Stimulated activated CD4-positive, alpha-beta T cell treated with anti-CD3 and anti-CD28 coated beads, Interleukin-1b, Interleukin-23, amount 100 ng/mL, for 24 hours (primary cell): ENCODE measurements at regions not wholly inside any gene's neighbourhood (a gene's known extent, or its start where the extent isn't known, plus 50 kb on each side); places are given as distances from the start of the nearest gene placed in this dataset.
"Not testable (repeated sequence)": the region's sequence is repeated elsewhere in the genome, so short reads cannot be mapped to it uniquely, and the experiment has no call there.

ENCODE experiments used
- DNase-seq, 4 experiments: peaks; one replicate each; pipeline ENCODE4 v3.0.0-alpha.2; 2020; ENCODE audit warnings: low read depth in 4 of 4, low spot score in 1 of 4

DNA sequence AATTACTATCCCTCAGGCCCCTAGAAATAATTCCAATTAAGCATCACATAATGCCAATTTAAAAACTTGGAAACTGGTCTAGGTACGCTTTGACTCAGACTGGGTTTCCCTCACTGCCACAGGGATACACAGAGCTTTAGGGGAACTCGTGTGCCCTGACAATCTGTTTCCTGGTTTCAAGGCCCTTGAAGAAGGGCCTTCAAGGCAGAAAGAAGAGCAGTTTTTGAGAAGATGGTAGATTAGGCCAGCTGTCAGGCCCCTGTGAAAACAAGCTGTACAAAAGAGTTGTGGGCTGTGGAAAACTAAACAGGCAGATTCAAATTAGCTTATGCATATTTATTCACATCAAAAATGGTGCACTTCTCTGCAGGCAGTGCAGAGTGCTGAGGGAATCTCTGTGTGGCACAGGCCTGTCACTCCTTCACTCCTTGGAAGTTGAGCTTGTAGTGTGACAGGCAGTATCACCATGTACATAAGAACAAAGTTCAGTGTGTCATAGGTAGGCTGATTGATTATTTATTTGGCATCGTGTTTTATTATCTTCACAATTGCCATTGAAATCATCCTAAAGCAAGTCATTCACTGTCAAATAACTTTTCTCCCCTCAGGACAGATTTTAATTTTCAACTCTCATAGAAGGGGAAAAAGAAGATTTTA is 614.4 kb upstream of the GYPC start:
- no peak for DNase-seq

DNA sequence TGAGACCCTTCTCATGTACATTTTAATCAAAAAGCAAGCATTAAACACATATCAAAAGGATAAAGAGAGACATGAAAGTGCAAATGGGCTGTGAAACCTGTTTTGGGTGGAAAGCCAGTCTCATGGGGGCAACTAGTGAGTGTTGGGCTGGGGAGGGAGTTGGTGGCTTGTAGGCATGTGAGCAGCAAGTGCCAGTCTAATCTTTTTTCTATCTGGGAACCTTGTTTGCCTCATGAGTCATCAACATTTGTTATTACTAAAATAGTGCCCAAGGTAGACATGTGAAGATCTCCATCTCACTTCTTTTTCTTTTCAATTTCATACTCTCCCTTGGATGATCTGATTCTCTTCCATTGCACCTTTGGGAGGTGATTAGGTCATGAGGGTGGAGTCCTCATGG is 613.9 kb upstream of the GYPC start:
- DNase-seq, result no peak

DNA sequence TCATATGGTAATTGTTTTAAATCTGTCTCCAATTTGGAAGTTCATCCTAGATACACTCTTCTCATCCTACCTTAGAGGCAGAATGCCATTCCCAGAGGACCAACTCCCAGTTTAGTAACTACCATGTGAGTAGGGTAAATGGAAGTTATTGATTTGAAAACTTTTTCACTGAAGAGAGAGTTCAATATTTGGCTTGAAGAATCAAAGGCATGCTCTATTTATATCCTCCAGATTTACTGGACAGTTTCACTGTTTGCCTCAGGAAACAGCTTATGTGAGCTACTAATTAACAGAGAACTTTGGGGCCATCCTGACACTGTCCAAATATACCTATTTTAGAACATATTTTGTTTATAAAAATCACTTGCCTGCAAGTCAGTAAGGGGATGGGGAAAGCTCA is 607.2 kb upstream of the GYPC start:
- DNase-seq, result no peak

DNA sequence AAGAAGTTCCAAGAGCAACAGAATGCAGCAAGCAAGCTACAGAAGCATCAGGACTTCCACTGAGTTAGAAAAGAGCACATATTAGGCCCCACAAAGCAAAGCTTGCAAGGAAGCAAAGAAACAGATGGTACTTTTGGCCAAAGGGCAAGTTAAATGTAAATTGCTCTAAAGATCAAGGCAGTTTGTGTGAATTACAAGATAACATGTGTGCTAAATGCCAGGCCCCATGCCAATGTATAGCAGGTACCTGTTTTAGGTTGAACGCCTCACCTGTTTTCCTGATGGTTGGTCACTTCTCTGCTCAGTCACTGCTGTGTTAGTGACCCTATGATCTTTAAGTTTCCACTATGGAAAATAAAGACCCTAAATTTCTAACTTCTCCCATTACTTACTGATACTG is 606.5 kb upstream of the GYPC start:
- no peak for DNase-seq

GRCh38 chr2:126050991-126051736 is 604.8 kb upstream of the GYPC start:
- DNase-seq, result no peak

DNA sequence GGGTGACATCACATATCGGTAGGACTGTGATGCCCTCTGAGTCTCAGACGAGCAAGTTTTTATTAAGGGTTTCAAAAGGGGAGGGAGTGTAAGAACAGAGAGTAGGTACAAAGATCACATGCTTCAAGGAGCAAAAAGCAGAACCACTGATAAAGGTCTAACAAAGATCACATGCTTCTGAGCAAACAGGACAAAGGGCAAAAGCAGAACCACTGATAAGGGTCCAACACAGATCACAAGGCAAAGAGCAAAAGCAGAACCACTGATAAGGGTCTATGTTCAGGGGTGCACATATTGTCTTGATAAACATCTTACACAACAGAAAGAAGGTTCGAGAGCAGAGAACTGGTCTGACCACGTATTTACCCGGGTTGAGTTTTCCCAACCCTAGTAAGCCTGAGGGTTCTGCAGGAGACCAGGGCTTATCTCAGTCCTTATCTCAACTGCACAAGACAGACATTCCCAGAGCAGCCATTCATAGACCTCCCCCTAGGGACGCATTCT is 604.2 kb upstream of the GYPC start:
- not testable (repeated sequence) for DNase-seq

GRCh38 chr2:126059379-126059778 is 596.6 kb upstream of the GYPC start:
- no peak for DNase-seq

DNA sequence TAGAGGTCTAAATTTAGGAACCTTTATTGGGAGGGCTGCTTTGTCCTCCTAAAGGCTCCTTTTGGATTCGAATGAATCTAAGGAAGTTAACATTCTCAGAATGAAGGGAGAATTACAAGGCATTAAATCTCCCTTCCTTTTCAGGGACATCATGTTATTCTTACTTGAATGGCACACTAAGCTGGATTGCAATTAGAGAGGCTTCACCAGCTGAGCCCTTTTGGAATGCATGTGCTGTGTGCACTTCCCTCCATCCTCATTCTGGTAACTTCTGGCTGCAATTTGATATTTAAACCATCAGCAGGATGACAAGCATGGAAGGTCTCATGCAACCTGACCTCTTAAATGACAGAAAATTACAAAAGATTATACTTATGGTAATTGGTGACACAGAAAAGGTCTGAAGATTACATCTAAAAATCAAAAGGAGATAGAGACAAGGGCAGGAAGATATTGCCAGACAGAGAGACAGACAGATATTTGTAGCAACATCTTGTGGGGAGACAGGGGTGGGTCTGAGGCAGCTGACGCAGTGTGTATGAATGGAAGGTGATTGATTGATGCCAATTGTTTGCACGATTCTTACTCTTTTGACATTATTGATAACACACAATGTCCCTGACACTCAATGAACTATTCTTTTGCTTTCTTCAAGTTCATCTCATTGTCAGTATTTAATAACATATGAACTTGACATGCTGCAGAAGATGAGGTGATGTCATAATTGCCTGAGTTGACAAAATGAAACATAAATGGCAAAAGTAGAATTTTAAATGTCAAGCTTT is 570.8 kb upstream of the GYPC start:
- DNase-seq, result no peak

DNA sequence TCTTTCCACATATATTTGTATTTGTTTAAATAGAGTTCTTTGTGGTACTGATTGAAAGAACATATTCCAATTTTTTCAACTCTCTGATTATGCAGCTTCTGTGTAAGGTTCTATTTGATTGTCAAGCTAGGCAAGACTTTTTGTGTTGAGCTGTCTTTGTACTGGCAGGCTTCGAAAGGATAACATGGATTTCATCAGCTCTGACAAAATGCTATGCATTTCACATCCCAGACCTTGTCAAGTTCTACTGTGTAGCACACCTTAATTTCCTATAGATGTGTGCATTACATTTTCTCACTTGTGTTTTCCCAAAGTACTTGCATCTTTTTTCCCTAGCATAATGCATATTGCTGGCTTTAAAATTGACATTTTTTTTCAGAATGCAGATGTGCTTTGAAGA is 555.0 kb upstream of the GYPC start:
- DNase-seq, result no peak

DNA sequence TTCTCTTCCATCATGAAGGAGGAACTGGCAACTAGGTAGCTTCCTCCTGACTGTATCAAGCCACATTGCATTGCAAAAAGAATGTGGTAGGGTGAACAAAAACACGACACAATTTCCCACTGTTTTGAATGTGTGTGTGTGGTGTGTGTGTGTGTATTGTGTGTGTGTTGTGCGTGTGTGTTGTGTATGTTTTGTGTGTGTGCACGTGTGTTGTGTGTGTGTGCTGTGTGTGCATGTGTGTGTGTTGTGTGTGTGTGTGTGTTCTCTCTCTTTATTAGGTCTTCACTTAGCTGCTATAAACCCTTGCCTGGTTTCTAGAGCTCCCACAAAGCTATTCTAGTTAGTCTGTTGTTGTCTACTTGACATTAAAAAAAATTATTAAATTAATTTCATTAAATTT is 550.0 kb upstream of the GYPC start:
- DNase-seq, result no peak

GRCh38 chr2:126107883-126108282 is 548.1 kb upstream of the GYPC start:
- DNase-seq, result no peak

DNA sequence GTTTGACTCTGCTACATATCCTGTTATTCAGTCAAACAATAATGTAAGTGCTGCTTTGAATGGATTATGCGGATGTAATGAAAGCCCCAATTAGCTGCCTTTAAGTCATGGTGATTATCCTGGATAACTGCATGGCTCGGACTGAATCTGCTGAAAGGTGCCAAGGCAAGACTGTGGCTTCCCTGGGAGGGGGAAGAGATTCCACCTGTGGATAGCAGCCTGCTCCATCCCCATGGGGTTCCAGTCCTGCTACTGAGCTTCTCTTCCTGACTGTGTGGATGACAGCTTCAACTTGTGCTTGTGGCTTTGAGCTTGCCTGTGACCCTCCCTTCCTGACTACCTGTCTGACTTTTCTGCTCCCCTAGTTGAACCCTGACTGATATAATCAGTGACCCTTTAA is 540.0 kb upstream of the GYPC start:
- no peak for DNase-seq

DNA sequence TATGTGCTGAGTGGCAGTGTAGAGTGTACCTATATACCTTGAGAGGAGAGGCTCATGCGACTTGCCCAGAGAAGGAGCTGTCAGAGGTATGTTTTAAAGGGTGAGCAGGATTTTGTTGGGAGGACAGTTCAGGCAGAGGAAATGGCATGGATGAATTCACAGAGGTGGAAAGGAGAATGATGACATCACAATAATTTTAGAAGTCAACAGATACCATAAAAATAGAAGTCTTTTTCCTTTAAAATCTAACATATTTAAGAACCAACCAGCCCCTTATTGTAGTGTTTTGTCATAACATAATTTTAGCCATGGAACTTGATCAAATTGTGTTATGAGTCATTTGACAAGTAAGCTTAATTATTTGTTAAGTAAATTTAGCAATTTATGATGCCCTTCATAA is 538.1 kb upstream of the GYPC start:
- DNase-seq, result no peak

DNA sequence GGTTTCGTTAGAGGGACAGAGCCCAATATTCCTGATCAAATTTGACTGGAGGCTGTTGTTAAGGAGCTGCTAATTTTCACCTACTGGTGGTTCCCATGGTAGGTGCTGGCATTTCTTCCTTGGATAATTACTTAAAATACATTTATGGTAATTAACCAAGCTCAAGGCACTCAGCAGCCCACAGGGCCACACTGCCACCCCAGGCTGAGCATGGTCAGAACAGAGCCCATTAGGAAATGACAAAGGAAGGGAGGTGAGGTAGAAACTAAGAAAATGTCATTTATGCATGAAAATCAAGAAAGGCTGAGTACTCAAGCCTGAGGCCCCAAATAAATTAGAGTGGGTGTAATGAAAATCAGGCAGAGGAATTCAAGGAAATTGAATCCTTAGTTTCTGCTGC is 510.2 kb upstream of the GYPC start:
- no peak for DNase-seq

- DNase-seq, result no peak
These were observed 501.6 kb upstream of the GYPC start for GRCh38 chr2:126154256-126154785.

DNA sequence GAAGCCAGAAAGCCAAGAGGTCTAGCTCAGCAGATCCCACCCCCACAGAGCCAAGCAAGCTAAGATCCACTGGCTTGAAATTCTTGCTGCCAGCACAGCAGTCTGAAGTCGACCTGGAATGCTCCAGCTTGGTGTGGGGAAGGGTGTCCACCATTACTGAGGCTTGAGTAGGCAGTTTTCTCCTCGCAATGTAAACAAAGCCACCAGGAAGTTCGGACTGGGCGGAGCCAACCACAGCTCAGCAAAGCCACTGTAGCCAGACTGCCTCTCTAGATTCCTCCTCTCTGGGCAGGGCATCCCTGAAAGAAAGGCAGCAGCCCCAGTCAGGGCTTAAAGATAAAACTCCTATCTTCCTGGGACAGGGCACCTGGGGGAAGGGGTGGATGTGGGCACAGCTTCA is 495.0 kb upstream of the GYPC start:
- DNase-seq, result not testable (repeated sequence)

DNA sequence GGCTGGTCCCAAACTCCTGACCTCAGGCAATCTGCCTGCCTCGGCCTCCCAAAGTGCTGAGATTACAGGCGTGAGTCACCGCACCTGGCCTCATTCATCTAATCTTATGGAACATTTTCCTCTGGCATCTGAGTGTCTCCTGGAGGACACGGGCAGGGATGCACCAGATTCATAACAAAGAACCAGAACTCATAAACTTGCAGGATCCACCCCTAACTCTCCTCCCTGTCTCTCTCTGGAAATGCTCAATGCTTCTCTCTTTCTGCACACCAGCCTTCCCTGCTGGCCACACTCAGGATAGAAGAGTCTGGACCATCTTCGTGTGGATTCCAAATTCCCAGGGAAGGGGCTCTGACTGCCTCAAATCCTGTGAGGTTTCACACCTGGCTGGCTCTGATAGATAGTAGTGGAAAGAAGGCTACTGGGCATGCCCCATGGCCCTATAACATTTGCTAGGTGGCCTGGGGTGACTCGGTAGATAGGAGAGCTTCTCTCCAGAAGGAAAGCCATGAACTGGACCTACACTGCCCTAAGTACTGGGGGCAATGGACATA is 483.2 kb upstream of the GYPC start:
- no peak for DNase-seq

- no peak for DNase-seq
These were observed 480.7 kb upstream of the GYPC start for GRCh38 chr2:126175222-126175621.

DNA sequence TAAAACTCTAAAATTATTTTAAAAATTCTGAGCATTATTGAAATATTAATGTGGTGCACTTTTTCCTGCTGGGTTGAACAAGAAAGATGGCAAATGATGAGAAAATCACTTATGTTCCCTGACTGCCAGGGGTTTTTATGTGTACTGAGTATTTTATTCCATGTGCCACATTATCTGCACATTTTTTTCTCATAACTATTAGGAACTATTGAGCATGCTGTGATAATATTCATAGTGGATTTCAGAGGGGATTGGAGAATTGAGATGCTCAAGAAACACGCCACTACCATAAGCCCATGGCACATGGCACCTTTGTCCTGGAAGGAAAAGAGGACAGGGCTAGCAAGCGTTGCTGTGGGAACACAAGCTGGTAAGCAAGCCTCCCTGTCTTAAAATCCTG is 478.5 kb upstream of the GYPC start:
- DNase-seq, result no peak

GRCh38 chr2:126187668-126188067 is 468.3 kb upstream of the GYPC start:
- DNase-seq, result no peak

DNA sequence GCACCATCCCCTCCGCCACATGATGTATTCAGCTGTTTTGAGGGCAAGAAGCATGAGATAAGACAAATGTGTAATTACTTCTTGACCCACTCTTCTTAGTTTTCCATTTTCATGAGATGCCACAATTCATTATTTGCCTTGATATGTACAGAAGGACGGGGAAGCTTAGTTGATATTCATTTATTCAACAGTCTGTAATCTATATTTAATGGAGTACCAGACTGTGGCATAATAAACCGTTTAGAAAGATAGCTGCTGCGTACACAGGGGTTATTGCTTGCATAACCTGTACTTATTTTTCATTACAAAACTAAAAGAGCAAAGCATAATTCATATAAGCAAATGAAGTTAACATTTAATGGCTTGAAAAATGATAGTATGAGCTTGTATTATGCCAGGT is 466.4 kb upstream of the GYPC start:
- DNase-seq, result no peak

GRCh38 chr2:126200538-126200937 is 455.4 kb upstream of the GYPC start:
- no peak for DNase-seq
